Chondrocyte (in vitro differentiated cells): ENCODE measurements at regions not wholly inside any gene's neighbourhood (a gene's known extent, or its start where the extent isn't known, plus 50 kb on each side); places are given as distances from the start of the nearest gene placed in this dataset.
"Not testable (repeated sequence)": the region's sequence is repeated elsewhere in the genome, so short reads cannot be mapped to it uniquely, and the experiment has no call there.

ENCODE experiments used
- DNase-seq: peaks from one replicate; pipeline ENCODE4 v3.0.0; 2021; ENCODE audit warnings: mixed read lengths, low spot score
- H3K27ac Mint-ChIP-seq: one replicate; pipeline ENCODE4 v1.8.0; 2021; ENCODE audit warnings: mild to moderate bottlenecking, moderate library complexity, mixed read lengths; ENCODE audit not compliant: unreplicated experiment
- H3K27me3 Mint-ChIP-seq: 2 replicates; pipeline ENCODE4 v1.8.0; 2021; ENCODE audit warnings: low read depth, mixed read lengths
- H3K36me3 Mint-ChIP-seq: 2 replicates; pipeline ENCODE4 v1.8.0; 2021; ENCODE audit warnings: low read depth, mixed read lengths
- H3K4me1 Mint-ChIP-seq: 2 replicates; pipeline ENCODE4 v1.8.0; 2021; ENCODE audit warnings: low read depth, mild to moderate bottlenecking, mixed read lengths
- H3K4me3 Mint-ChIP-seq: one replicate; pipeline ENCODE4 v1.8.0; 2021; ENCODE audit warnings: mild to moderate bottlenecking, moderate library complexity, mixed read lengths; ENCODE audit not compliant: unreplicated experiment
- H3K9me3 Mint-ChIP-seq: 2 replicates; pipeline ENCODE4 v1.8.0; 2021; ENCODE audit warnings: low read depth, mixed read lengths
- TF ChIP-seq, protein P1 (sequence below): fragments of 200-600 bp; sonication (generic); IDR thresholded peaks from 2 replicates; pipeline ENCODE4 v1.5.0; 2021; ENCODE audit warnings: antibody characterized with exemption, mild to moderate bottlenecking, moderate library complexity

DNA sequence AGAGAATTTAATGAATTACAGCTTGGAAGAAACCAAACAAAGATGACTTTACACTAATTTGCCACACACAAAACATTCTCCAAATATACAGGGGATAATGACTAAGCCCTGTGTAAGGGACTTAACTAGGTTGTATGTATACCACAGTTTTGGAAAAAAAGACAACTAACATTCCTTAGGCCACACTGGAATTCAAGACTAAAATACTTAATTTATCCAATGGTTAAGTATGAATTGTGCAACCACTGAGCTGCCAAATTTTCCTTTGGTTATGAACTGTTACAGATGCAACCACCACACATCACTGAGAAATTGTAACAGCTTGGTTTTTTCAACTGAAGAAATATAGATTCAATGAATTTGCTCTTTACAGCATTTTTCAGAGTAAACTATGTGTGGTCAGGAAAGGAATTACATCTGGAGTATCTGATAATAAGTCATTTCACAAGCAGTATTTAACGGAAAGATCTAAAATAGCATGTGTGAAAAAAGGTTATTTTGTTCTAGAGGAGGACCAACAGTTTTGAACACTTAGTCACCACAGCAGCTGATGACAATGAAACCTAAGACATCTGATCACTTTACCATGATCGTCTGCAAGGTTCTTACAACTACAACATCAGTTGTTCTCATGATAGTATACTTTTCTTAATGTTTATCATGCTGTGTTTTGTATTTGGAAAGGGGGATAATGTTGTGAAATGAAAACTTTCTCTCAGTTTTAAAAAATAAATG, 318.8 kb downstream of the BCKDHB start:
- Mint-ChIP-seq H3K9me3 (peaks cover 58% of the 10 kb centered on the region), H3K36me3 (peaks cover 26% of the 10 kb centered on the region), H3K27ac (peak overlapping the region; percentile 78), H3K4me3 (no peak overlapping the region), H3K4me1 (peaks cover 19% of the 10 kb centered on the region), H3K27me3 (no peaks in the 10 kb centered on the region)
- no peak for DNase-seq
- TF ChIP-seq, protein P1, sequence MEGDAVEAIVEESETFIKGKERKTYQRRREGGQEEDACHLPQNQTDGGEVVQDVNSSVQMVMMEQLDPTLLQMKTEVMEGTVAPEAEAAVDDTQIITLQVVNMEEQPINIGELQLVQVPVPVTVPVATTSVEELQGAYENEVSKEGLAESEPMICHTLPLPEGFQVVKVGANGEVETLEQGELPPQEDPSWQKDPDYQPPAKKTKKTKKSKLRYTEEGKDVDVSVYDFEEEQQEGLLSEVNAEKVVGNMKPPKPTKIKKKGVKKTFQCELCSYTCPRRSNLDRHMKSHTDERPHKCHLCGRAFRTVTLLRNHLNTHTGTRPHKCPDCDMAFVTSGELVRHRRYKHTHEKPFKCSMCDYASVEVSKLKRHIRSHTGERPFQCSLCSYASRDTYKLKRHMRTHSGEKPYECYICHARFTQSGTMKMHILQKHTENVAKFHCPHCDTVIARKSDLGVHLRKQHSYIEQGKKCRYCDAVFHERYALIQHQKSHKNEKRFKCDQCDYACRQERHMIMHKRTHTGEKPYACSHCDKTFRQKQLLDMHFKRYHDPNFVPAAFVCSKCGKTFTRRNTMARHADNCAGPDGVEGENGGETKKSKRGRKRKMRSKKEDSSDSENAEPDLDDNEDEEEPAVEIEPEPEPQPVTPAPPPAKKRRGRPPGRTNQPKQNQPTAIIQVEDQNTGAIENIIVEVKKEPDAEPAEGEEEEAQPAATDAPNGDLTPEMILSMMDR: peak; percentile 51

DNA sequence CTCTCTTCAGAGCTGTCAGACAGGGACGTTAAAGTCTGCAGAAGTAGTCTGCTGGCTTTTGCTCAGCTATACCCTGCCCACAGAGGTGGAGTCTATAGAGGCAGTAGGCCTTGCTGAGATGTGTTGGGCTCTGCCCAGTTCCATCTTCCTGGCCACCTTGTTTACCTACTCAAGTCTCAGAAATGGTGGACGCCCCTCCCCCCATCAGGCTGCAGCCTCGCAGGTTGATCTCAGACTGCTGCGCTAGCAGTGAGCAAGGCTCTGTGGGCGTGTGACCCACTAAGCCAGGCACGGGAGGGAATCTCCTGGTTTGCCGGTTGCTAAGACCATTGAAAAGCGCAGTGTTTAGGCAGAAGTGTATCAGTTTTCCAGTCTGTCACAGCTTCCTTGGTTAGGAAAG, 305.0 kb downstream of the BCKDHB start:
- DNase-seq: no peak
- Mint-ChIP-seq H3K4me3 (no peak overlapping the region), H3K27me3 (no peaks in the 10 kb centered on the region), H3K36me3 (peaks cover 20% of the 10 kb centered on the region), H3K9me3 (peaks cover 39% of the 10 kb centered on the region), H3K27ac (no peak overlapping the region), H3K4me1 (no peaks in the 10 kb centered on the region)
- TF ChIP-seq, protein P1: no peak

DNA sequence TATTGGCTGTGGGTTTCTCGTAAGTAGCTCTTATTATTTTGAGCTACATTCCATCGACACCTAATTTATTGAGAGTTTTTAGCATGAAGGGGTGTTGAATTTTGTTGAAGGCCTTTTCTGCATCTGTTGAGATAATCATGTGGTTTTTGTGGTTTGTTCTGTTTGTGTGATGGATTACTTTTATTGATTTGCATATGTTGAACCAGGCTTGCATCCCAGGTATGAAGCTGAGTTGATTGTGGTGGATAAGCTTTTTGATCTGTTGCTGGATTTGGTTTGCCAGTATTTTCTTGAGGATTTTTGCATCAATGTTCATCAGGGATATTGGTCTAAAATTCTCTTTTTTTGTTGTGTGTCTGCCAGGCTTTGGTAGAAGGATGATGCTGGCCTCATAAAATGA, 301.5 kb downstream of the BCKDHB start:
- not testable (repeated sequence) for H3K27me3 Mint-ChIP-seq, H3K4me1 Mint-ChIP-seq, H3K27ac Mint-ChIP-seq, DNase-seq, H3K4me3 Mint-ChIP-seq
- peaks cover 38% of the 10 kb centered on the region for H3K9me3 Mint-ChIP-seq
- H3K36me3 Mint-ChIP-seq: peaks cover 12% of the 10 kb centered on the region

DNA sequence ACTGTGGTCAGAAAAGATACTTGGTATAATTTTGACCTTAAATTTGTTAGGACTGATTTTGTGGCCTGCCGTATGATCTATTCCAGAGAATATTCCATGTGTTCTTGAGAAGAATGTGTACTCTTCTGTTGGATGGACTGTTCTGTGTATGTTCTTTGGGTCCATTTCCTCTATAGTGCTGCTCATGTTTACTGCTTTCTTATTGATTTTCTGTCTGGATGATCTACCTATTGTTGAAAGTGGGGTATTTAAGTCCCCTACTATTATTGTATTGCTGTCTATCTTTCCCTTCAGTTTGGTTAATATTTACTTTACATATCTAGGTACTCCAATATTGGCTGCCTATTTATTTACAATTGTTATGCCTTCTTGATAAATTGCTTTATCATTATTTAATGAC, 298.4 kb downstream of the BCKDHB start:
- TF ChIP-seq, protein P1: no peak
- Mint-ChIP-seq H3K27ac (no peak overlapping the region), H3K9me3 (peaks cover 46% of the 10 kb centered on the region), H3K4me1 (peaks cover 7% of the 10 kb centered on the region), H3K4me3 (no peak overlapping the region), H3K36me3 (peaks cover 8% of the 10 kb centered on the region), H3K27me3 (no peaks in the 10 kb centered on the region)
- DNase-seq: no peak

DNA sequence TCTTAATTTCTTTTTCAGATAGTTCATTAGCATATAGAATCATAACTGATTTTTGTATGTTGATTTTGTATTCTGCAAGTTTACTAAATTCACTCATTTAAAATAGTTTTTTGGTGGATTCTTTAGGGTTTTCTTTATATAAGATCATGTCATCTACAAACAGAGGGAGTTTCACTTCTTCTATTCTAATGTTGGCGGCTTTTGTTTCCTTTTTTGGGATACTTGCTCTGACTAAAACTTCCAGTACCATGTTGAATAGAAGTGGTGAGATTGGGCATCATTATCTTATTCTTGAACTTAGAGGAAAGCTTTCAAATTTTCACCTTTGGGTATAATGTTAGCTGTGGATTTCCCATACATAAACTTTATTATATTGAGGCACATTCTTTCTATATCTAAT, 296.9 kb downstream of the BCKDHB start:
- Mint-ChIP-seq H3K4me3 (no peak overlapping the region), H3K9me3 (peaks cover 43% of the 10 kb centered on the region), H3K27ac (no peak overlapping the region), H3K27me3 (no peaks in the 10 kb centered on the region), H3K36me3 (peaks cover 8% of the 10 kb centered on the region), H3K4me1 (peaks cover 7% of the 10 kb centered on the region)
- TF ChIP-seq, protein P1: no peak
- DNase-seq: no peak

DNA sequence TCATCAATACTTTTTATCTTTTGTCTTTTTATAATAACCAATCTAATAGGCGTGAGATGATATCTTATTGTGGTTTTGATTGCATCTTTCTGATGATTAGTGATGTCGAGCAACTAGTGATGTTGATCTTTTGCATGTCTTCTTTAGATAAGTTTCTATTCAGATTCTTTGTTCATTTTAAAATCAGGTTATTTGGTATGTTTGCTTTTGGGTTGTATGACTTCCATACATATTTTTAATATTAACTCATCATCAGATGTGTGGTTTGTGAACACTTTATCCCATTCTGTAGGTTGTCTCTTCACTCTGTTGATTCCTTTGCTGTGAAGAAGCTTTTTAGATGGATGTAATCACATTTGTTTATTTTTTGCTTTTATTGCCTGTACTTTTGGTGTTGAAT, 295.8 kb downstream of the BCKDHB start:
- TF ChIP-seq, protein P1: no peak
- H3K4me1 Mint-ChIP-seq: peaks cover 7% of the 10 kb centered on the region
- no peak overlapping the region for H3K4me3 Mint-ChIP-seq
- no peaks in the 10 kb centered on the region for H3K27me3 Mint-ChIP-seq
- H3K36me3 Mint-ChIP-seq: peaks cover 8% of the 10 kb centered on the region
- no peak overlapping the region for H3K27ac Mint-ChIP-seq
- H3K9me3 Mint-ChIP-seq: peaks cover 43% of the 10 kb centered on the region
- DNase-seq: no peak
